ENCODE measurements at regions not wholly inside any gene's neighbourhood (a gene's known extent, or its start where the extent isn't known, plus 50 kb on each side); places are given as distances from the start of the nearest gene placed in this dataset.

- ATAC-seq (no peak), DNase-seq (ENCODE audit: low spot score) (no peak)
- Histone ChIP-seq H3K27ac (ENCODE audit: low read depth) (no peak overlapping the region), H4K20me1 (replicated peaks; ENCODE audit: insufficient read depth) (no peaks in the 10 kb centered on the region), H3K79me2 (replicated peaks; ENCODE audit: insufficient read depth) (no peaks in the 10 kb centered on the region), H3K4me2 (no peak overlapping the region), H3K4me1 (ENCODE audit: insufficient read depth) (no peaks in the 10 kb centered on the region), H3K9me2 (ENCODE audit: insufficient read depth) (no peaks in the 10 kb centered on the region), H2AFZ (no peak overlapping the region), H3K36me3 (ENCODE audit: insufficient read depth) (no peaks in the 10 kb centered on the region), H3F3A (replicated peaks; ENCODE audit: low read depth) (no peaks in the 10 kb centered on the region), H3K4me3 (no peak overlapping the region), H3K27me3 (ENCODE audit: insufficient read depth) (no peaks in the 10 kb centered on the region)
- Mint-ChIP-seq H3K27me3 (ENCODE audit: insufficient read depth, low read depth, poor library complexity) (no peaks in the 10 kb centered on the region), H3K36me3 (ENCODE audit: low read depth) (no peaks in the 10 kb centered on the region), H3K27ac (no peak overlapping the region), H3K9me3 (no peaks in the 10 kb centered on the region), H3K4me1 (peaks cover 4% of the 10 kb centered on the region; the same call in 2 of the 3 replicates), H3K4me3 (no peak overlapping the region)
- TF ChIP-seq ZNF462 (CRISPR knock-in tag; IDR thresholded peaks at IDR 0.05) (no peak), CTCF (conservative IDR thresholded peaks at IDR 0.05; ENCODE audit: low read depth in 2 of 2) (no peak), NANOG (IDR thresholded peaks at IDR 0.05; ENCODE audit: borderline replicate concordance) (no peak), ETS1 (IDR thresholded peaks at IDR 0.05) (no peak), ZNF114 (CRISPR knock-in tag; IDR thresholded peaks at IDR 0.05) (no peak), STAT1 (IDR thresholded peaks at IDR 0.05; ENCODE audit: unreplicated experiment) (no peak), JUNB (IDR thresholded peaks at IDR 0.05; ENCODE audit: unreplicated experiment) (no peak), POLR2AphosphoS5 (IDR thresholded peaks at IDR 0.05; ENCODE audit: low read depth) (no peak), CREB1 (CRISPR knock-in tag; IDR thresholded peaks at IDR 0.05; ENCODE audit: low read depth) (no peak), REST (IDR thresholded peaks at IDR 0.05; ENCODE audit: unreplicated experiment) (no peak), ZNF331 (CRISPR knock-in tag; IDR thresholded peaks at IDR 0.05; ENCODE audit: low read depth) (no peak), EZH2 (IDR thresholded peaks at IDR 0.05; ENCODE audit: low read depth, unreplicated experiment) (no peak), EZH2phosphoT487 (IDR thresholded peaks at IDR 0.05; ENCODE audit: unreplicated experiment) (no peak)
Measured at GRCh38 chr4:57320849-57321248, 210.7 kb upstream of the IGFBP7 start.

Measured in GM23338 (cell line).